TTC549 (cell line): ENCODE measurements at regions not wholly inside any gene's neighbourhood (a gene's known extent, or its start where the extent isn't known, plus 50 kb on each side); places are given as distances from the start of the nearest gene placed in this dataset.
"Not testable (repeated sequence)": the region's sequence is repeated elsewhere in the genome, so short reads cannot be mapped to it uniquely, and the experiment has no call there.

ENCODE experiments used
- FAIRE-seq: peaks from 2 replicates; lab custom pipeline; 2012; peaks lifted over from hg19 to GRCh38; lab: Jason Lieb, UNC

- FAIRE-seq = no peak
Measured at GRCh38 chr1:8139941-8140340, 113.8 kb upstream of the ERRFI1 start.

GRCh38 chr1:8139383-8139782, 113.3 kb upstream of the ERRFI1 start:
- FAIRE-seq = no peak

DNA sequence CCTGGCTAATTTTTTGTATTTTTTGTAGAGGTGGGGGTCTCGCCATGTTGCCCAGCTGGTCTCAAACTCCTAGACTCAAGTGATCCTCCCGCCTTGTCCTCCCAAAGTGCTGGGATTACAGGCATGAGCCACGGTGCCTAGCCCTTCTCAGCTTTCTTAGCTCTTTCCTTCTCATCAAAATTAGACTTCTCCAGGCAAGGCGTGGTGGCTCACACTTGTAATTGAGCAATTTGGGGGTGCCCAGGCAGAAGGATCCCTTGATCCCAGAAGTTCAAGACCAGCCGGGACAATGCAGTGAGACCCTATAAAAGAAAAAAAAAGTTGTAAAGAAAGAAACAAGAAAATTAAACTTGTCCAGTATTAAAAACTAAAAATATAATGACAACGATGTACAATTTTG, 112.6 kb upstream of the ERRFI1 start:
- FAIRE-seq = no peak

- peak; percentile 98 for FAIRE-seq
Measured at GRCh38 chr1:8137481-8138244, 111.6 kb upstream of the ERRFI1 start.

GRCh38 chr1:8136766-8137165, 110.7 kb upstream of the ERRFI1 start:
- FAIRE-seq = no peak

GRCh38 chr1:8135250-8135649, 109.1 kb upstream of the ERRFI1 start:
- no peak for FAIRE-seq

- FAIRE-seq = no peak
Measured at GRCh38 chr1:8134546-8135235, 108.6 kb upstream of the ERRFI1 start.

DNA sequence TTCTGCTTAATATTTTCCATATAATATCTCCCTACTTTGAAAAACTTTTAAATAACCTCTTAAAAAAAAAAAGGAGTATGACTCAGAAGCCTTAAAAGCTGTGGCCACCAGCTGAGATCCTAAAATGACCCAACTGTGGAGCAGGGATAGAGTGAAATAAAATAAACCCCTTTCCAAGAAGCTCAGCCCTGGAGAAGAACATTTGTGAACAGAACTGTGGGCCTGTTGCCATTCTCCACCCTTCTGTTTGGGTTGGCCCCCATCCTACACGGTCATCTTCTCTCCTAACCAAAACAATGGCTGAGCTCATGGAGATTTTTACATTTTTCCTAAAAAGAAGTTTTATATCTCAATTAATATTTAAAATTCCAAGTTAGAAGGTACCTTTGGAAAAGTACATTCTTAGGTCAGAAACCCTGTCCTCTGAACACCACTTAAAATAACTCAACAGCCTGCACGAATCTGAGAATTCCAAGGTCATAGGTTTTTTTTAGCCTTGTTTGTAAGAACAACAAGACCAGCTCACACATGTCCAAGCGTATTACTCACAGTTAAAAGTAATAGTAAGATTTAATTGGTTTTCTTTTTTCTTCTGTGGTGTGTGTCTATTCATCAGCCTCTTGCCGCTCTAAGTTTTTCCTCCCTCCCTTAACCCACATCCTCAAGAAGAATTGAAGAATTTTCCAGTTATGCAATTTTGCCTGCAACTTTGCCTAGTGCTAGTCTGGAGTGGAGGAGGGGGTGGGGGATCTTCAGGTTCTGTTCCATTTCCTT, 107.7 kb upstream of the ERRFI1 start:
- peak; percentile 71 for FAIRE-seq

GRCh38 chr1:8133190-8133589, 107.1 kb upstream of the ERRFI1 start:
- no peak for FAIRE-seq

DNA sequence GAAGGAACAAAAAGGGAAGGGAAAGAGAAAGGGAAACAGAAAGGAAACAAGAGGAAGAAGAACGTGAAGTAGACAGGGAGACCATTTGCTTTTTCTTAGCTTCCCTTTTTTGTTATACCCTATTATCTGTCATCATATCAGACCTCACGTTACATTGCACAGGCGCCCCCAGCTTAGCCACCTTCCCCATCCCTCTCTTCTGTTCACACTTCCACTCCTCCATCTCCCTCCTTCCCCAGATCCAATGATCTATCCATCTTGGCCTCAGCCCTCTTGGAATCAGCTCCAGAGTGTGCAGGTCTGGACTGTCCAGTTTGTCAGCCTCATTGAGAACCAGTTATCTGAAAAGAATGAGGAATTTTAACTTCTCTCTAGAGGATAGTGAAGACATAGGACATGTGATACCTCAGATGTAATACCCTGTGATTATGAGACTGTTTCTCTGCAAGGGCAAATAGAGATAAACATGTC, 101.1 kb upstream of the ERRFI1 start:
- FAIRE-seq = no peak

- FAIRE-seq = no peak
Measured at GRCh38 chr1:8122477-8123407, 96.6 kb upstream of the ERRFI1 start.

DNA sequence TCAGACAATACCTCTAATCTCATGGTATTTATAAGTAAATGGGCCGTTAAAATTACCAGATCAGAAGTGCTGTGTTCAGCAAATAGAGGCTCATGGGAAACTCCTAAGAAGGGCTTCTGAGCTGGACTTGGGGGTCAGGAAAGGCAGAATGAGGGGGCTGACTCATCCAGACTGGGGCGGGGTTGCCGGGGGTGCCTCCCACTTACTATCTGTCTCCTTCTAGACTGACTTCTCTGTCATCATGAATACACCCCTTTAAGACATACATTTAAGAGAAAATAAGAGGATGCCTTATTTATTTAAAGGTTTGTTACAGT, 96.0 kb upstream of the ERRFI1 start:
- FAIRE-seq = peak; percentile 73

GRCh38 chr1:8121261-8122159, 95.4 kb upstream of the ERRFI1 start:
- no peak for FAIRE-seq

DNA sequence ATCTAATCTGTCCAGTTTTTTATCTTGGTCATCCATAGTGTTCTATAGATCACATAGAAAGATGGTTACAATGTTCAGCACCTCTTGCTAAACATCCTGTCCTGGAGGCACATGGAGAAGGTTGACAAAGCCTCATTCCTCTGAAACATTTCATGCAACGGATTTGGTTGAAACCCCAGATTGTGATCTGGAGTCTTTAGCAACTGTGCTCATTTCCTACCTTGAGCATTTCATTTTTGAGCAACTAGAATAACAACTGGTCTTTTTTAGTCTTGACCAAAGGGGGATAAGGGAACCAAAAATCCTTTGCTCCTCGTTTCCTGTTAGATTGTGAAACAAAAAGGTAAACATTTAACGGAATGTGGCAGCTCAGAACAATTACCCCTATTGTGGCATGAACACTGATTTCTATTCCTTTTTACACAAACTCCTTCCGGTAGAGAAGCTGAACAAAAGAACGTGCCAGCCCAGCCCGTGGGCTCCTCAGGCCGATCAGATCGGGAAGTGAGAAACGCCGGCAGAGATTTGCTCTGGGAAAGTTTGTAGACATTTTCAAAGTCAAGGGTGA, 94.7 kb upstream of the ERRFI1 start:
- FAIRE-seq = peak; percentile 98

DNA sequence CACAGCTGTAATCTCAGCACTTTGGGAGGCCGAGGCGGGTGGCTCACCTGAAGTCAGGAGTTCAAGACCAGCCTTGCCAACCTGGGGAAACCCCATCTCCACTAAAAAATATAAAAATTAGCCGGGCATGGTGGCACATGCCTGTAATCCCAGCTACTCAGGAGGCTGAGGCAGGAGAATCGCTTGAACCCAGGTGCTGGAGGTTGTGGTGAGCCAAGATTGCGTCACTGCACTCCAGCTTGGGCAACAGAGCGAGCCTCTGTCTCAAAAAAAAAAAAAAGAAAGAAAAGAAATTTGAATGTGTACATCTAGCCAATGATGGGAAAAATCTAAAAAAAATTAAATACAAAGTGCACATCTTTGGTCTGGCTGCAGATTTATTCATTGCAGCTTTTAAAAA, 92.6 kb upstream of the ERRFI1 start:
- not testable (repeated sequence) for FAIRE-seq

GRCh38 chr1:8118031-8118451, 91.9 kb upstream of the ERRFI1 start:
- FAIRE-seq = no peak

- peak; percentile 95 for FAIRE-seq
Measured at GRCh38 chr1:8116894-8117264, 90.8 kb upstream of the ERRFI1 start.

DNA sequence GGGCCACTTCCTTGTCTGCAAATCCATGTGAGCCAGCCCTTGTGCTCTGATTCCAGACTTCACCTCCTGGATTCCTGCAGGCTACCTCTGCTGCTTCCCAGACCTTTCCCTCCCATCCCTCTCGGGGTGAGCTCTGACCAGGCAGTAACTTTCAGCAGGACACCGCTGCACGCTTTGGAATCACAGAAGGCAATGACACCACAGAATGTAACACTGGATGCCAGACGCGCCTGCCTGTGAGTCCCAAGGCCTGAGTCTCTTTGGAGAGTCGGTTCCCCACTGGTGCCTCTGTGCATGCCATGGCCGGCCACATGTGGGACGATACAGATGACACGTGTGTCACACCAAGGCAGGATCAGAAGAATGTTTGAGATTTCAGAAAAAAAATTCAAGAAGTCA, 89.7 kb upstream of the ERRFI1 start:
- no peak for FAIRE-seq

- no peak for FAIRE-seq
Measured at GRCh38 chr1:8115031-8115768, 89.1 kb upstream of the ERRFI1 start.
